Right lobe of liver (tissue), 4 donors: ENCODE measurements at regions not wholly inside any gene's neighbourhood (a gene's known extent, or its start where the extent isn't known, plus 50 kb on each side); places are given as distances from the start of the nearest gene placed in this dataset.

ENCODE experiments used
- CTCF ChIP-seq, 4 donors: fragments of 200-600 bp in 3 of 4; fragments of 450-650 bp in 1 of 4; IDR thresholded peaks; one replicate each; pipeline versions ENCODE4 v1.5.1 to v1.8.0; 2016 to 2022; ENCODE audit warnings: antibody characterized with exemption in 4 of 4, mild to moderate bottlenecking in 2 of 4
- POLR2A ChIP-seq: fragments of 450-650 bp; IDR thresholded peaks from one replicate; pipeline ENCODE4 v1.6.1; 2017; ENCODE audit warnings: antibody characterized with exemption, mild to moderate bottlenecking
- donor health status: DM: no; HTN: no; CAD: no.
- donor health status: DM: no; HTN: no; CAD: no.
- donor health status: DM: no; HTN: yes; CAD: no.

- TF ChIP-seq CTCF (IDR thresholded peaks at IDR 0.05) = no peak
- TF ChIP-seq POLR2A = peak; percentile 11
Observed at GRCh38 chr1:9441451-9442133, 97.7 kb upstream of the SLC25A33 start.
